Gastrocnemius medialis (tissue), 4 donors: ENCODE measurements at regions not wholly inside any gene's neighbourhood (a gene's known extent, or its start where the extent isn't known, plus 50 kb on each side); places are given as distances from the start of the nearest gene placed in this dataset.

ENCODE experiments used
- ATAC-seq, 2 donors: fragments of 150-250 bp; one replicate each; pipeline ENCODE4 v1.9.1; 2016
- DNase-seq, 2 donors: peaks; one replicate each; pipeline ENCODE4 v3.0.0-alpha.2; 2019
- H3K27ac ChIP-seq, 4 donors: fragments of 200-600 bp; sonication (generic); 1 replicate in 1 of 4; 2 replicates in 3 of 4; pipeline ENCODE4 v1.5.1; 2016 to 2018; ENCODE audit warnings: mild to moderate bottlenecking in 2 of 4, moderate library complexity in 1 of 4
- H3K27me3 ChIP-seq, 3 donors: fragments of 200-600 bp; sonication (generic) in 2 of 3; 1 replicate in 1 of 3; 2 replicates in 2 of 3; pipeline versions ENCODE4 v1.5.1 to v1.6.0; 2016 to 2019; ENCODE audit warnings: mild to moderate bottlenecking in 1 of 3, moderate library complexity in 1 of 3
- H3K36me3 ChIP-seq, 2 donors: fragments of 200-600 bp; sonication (generic) in 1 of 2; one replicate each; pipeline ENCODE4 v1.5.1; 2017 to 2018
- H3K4me1 ChIP-seq, 2 donors: fragments of 200-600 bp; sonication (generic) in 1 of 2; one replicate each; pipeline ENCODE4 v1.5.1; 2016 to 2017; ENCODE audit warnings: mild to moderate bottlenecking in 2 of 2
- H3K4me3 ChIP-seq, 4 donors: fragments of 200-600 bp; sonication (generic) in 3 of 4; 1 replicate in 1 of 4; 2 replicates in 3 of 4; pipeline ENCODE4 v1.5.1; 2016 to 2019; ENCODE audit warnings: mild to moderate bottlenecking in 2 of 4
- H3K9me3 ChIP-seq, 3 donors: fragments of 200-600 bp; sonication (generic) in 2 of 3; 1 replicate in 1 of 3; 2 replicates in 2 of 3; pipeline ENCODE4 v1.5.1; 2016 to 2019
- POLR2A ChIP-seq, 2 donors: fragments of 450-650 bp; IDR thresholded peaks; one replicate each; pipeline ENCODE4 v1.6.1; 2017; ENCODE audit warnings: antibody characterized with exemption in 2 of 2, mild to moderate bottlenecking in 2 of 2, moderate library complexity in 2 of 2
- in situ Hi-C, 4 donors: fragments of 200-750 bp; cut with MboI; loops; one replicate each; pipeline versions ENCODE4 v1.15.0 to v1.8.0; 2017; ENCODE audit warnings: low sequenced_read_pairs in 4 of 4
- intact Hi-C: fragments of 100-400 bp; cut with DNase I; formaldehyde crosslinking; loops from one replicate; pipeline ENCODE4 v1.15.1; 2023; ENCODE audit warnings: low total_unique reads
- TF ChIP-seq, protein P1 (sequence below), 5 experiments: fragments of 450-650 bp in 3 of 5; fragments of 200-600 bp in 2 of 5; sonication (generic) in 2 of 5; IDR thresholded peaks in 4 of 5; conservative IDR thresholded peaks in 1 of 5; 1 replicate in 4 of 5; 2 replicates in 1 of 5; pipeline ENCODE4 v1.5.1; 2016 to 2019; ENCODE audit warnings: antibody characterized with exemption in 5 of 5, mild to moderate bottlenecking in 3 of 5, moderate library complexity in 3 of 5

DNA sequence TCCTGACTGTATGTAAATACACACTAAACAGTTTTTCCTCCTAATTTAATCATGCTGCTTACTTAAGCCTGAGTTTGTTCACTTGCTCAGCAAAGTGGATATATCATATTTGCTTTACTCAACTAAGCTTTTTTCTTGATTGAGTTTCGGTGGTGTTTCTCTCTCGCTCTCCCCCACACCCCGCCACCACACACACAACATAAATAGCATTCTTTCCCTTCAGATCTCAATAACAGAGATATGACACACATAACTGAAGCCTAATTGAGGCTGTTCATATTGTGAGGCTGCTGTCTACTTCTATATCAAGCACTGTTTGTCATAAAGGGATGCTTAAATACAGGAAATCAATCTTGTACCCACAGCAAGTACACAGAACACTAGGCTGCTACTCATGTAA lies 364.9 kb downstream of the FAT3 start:
- no peak for DNase-seq
- H3K27me3 ChIP-seq: no peaks in the 10 kb centered on the region
- H3K36me3 ChIP-seq: no peaks in the 10 kb centered on the region
- no peak overlapping the region for H3K4me3 ChIP-seq
- no peaks in the 10 kb centered on the region for H3K9me3 ChIP-seq
- intact Hi-C loops: no loop called here
- no peak for TF ChIP-seq POLR2A (IDR thresholded peaks at IDR 0.05)
- TF ChIP-seq, protein P1, sequence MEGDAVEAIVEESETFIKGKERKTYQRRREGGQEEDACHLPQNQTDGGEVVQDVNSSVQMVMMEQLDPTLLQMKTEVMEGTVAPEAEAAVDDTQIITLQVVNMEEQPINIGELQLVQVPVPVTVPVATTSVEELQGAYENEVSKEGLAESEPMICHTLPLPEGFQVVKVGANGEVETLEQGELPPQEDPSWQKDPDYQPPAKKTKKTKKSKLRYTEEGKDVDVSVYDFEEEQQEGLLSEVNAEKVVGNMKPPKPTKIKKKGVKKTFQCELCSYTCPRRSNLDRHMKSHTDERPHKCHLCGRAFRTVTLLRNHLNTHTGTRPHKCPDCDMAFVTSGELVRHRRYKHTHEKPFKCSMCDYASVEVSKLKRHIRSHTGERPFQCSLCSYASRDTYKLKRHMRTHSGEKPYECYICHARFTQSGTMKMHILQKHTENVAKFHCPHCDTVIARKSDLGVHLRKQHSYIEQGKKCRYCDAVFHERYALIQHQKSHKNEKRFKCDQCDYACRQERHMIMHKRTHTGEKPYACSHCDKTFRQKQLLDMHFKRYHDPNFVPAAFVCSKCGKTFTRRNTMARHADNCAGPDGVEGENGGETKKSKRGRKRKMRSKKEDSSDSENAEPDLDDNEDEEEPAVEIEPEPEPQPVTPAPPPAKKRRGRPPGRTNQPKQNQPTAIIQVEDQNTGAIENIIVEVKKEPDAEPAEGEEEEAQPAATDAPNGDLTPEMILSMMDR (IDR thresholded peaks at IDR 0.05 in 4 of 5, conservative IDR thresholded peaks at IDR 0.05 in 1 of 5): no peak
- no peak overlapping the region for H3K27ac ChIP-seq
- no peaks in the 10 kb centered on the region for H3K4me1 ChIP-seq
- no peak for ATAC-seq
- in situ Hi-C loops: no loop called here

DNA sequence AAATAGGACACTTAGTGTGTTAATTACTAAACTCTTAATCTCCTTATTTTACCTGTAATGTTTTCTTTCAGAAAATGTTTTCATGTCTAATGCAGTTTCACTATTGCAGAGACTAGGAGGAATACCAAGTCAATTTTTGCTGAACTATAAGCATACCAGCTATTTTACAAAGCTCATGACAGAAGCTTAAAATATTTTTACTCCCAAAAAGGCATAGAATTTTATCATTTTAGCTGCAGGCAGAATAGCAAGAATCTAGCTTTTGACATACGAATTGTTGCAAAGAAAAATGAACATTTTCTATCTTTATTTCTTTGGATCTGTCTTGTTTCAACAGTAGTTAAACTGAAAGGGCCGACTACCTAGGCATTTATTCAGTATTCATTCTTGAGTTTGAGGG lies 366.9 kb downstream of the FAT3 start:
- Histone ChIP-seq H3K27me3 (no peaks in the 10 kb centered on the region), H3K9me3 (no peaks in the 10 kb centered on the region), H3K27ac (no peak overlapping the region), H3K4me1 (no peaks in the 10 kb centered on the region), H3K4me3 (no peak overlapping the region), H3K36me3 (no peaks in the 10 kb centered on the region)
- TF ChIP-seq, protein P1 (IDR thresholded peaks at IDR 0.05 in 4 of 5, conservative IDR thresholded peaks at IDR 0.05 in 1 of 5): no peak
- no peak for TF ChIP-seq POLR2A (IDR thresholded peaks at IDR 0.05)
- in situ Hi-C loops: no loop called here
- no peak for DNase-seq
- intact Hi-C loops: no loop called here
- no peak for ATAC-seq

DNA sequence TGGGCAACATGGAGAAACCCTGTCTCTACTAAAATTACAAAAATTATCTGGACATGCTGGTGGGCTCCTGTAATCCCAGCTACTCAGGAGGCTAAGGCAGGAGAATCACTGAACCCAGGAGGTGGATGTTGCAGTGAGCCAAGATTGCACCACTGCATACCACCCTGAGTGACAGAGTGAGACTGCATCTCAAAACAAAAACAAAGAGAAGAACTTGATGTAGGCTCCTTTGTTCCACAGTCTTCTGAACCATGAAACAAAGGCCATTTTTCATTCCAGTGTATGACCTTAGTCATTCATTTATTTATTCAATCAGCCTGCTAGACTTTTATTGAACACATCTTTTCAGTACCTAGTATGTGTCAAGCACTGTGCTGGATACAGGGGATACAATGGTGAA lies 369.6 kb downstream of the FAT3 start:
- Histone ChIP-seq H3K4me3 (no peak overlapping the region), H3K36me3 (no peaks in the 10 kb centered on the region), H3K9me3 (no peaks in the 10 kb centered on the region), H3K27ac (no peak overlapping the region), H3K4me1 (no peaks in the 10 kb centered on the region), H3K27me3 (no peaks in the 10 kb centered on the region)
- ATAC-seq (no peak), DNase-seq (no peak)
- in situ Hi-C loops: no loop called here
- intact Hi-C loops: no loop called here
- TF ChIP-seq, protein P1 (IDR thresholded peaks at IDR 0.05 in 4 of 5, conservative IDR thresholded peaks at IDR 0.05 in 1 of 5): no peak
- no peak for TF ChIP-seq POLR2A (IDR thresholded peaks at IDR 0.05)

DNA sequence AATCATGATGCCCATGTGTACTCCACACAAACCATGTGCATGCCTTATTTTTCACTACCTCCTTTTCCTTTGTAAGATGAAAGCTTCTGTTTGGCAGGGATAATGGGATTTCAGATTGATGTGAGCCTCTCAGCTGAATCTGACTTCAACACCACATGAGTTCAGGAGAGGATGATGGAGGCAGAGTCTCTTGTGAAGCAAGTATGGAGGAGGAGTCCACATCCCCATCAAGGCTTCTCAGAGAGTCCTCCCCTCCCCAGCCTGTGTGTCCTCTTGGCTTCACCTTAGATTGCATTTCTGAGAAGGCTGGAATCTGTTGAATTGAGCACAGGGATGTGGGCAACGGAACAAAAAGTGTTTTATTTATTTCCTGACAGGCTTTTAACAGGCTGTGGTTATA lies 370.4 kb downstream of the FAT3 start:
- in situ Hi-C loops (no loop called here), intact Hi-C loops (no loop called here)
- Histone ChIP-seq H3K27me3 (no peaks in the 10 kb centered on the region), H3K4me3 (no peak overlapping the region), H3K4me1 (no peaks in the 10 kb centered on the region), H3K9me3 (no peaks in the 10 kb centered on the region), H3K27ac (no peak overlapping the region), H3K36me3 (no peaks in the 10 kb centered on the region)
- ATAC-seq (no peak), DNase-seq (no peak)
- TF ChIP-seq, protein P1 (IDR thresholded peaks at IDR 0.05 in 4 of 5, conservative IDR thresholded peaks at IDR 0.05 in 1 of 5): no peak
- TF ChIP-seq POLR2A (IDR thresholded peaks at IDR 0.05): no peak

DNA sequence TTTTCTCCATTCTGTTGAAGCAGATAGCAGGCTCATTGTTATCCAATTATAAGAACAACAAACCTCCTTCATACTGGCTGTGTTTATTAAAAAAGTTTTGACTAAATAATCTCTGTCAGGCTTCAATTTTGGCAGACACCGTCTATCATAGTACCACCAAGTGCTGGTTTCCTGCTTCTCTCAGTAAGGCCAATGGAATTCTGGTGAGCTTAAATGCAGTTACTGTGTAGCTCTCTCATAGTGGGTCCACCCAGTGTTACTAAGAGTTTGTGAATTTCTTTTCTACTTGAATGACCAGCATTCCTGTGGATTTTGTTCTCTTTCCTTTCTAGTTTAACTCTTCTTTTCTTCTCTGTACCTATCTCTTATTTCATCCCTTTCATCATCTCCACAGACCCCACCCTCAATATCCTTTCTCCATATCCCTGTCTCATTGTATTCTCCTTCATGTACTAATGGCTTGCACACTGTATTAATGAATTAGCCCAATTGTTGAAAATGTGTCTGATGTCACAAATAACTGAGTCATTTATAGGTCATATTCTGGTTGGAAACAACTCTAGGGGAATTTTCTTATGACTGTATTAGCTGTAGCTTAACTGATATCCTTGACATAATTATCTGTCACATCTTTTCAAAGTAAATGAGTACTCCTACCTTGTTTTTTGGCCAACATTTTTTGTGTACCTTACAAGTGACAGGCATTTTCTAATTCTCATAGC lies 372.1 kb downstream of the FAT3 start:
- TF ChIP-seq, protein P1 (IDR thresholded peaks at IDR 0.05 in 4 of 5, conservative IDR thresholded peaks at IDR 0.05 in 1 of 5): no peak
- TF ChIP-seq POLR2A (IDR thresholded peaks at IDR 0.05): no peak
- Histone ChIP-seq H3K36me3 (no peaks in the 10 kb centered on the region), H3K4me1 (no peaks in the 10 kb centered on the region), H3K4me3 (no peak overlapping the region), H3K27me3 (no peaks in the 10 kb centered on the region), H3K27ac (no peak overlapping the region), H3K9me3 (no peaks in the 10 kb centered on the region)
- ATAC-seq: no peak
- intact Hi-C loops (no loop called here), in situ Hi-C loops (no loop called here)
- DNase-seq: no peak
